ENCODE measurements at regions not wholly inside any gene's neighbourhood (a gene's known extent, or its start where the extent isn't known, plus 50 kb on each side); places are given as distances from the start of the nearest gene placed in this dataset.
"Not testable (repeated sequence)": the region's sequence is repeated elsewhere in the genome, so short reads cannot be mapped to it uniquely, and the experiment has no call there.

DNA sequence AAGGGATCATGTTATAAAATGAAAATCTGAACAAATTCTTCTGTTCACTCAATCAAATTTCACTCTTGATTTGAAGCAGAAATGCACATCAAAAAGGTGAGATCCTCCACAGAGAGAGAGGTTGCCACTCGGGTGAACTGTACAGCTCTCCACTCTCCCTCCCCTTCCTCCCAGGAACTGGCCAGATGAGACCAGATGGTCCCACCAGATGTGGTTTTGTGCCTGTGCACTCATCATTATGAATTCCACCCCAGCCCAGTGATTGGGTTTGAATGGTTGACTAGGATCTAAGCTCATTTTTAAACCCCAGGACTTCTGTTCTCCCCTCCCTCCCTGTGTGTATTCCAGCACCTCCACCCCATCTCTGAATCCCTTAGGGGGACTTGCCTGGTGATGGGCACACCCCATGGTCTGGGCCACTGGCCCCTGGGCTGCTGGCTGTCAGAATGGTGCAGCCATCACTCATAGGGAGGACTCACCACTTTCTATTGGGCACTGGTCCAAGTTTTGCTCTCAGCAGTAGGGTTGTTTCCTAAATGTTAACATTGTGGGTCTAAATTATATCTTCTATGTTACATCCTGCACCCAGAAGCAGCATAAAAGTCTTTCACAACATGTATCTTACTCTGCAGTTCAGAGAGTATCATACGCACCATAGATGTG lies 393.1 kb downstream of the TNS3 start:
- ATAC-seq = no peak

DNA sequence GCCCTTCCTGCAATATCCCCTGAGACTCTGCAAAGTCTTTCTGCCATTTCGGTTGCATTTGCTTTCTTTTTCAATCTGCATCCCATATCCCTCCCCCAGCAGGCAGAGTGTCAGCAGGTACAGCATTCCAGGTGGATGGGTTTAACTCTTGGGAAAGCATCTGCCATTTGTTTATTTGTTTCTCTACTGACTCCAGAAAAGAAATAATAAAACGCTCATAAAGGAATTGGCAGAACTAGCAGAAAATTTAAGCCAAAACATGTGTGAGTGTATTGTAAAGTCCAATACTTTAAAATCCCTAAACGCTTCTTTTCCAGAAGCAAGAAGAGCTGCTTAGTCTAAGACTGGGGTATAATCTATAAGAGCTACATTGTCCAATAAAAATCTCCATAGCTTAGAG lies 393.8 kb downstream of the TNS3 start:
- ATAC-seq = no peak

DNA sequence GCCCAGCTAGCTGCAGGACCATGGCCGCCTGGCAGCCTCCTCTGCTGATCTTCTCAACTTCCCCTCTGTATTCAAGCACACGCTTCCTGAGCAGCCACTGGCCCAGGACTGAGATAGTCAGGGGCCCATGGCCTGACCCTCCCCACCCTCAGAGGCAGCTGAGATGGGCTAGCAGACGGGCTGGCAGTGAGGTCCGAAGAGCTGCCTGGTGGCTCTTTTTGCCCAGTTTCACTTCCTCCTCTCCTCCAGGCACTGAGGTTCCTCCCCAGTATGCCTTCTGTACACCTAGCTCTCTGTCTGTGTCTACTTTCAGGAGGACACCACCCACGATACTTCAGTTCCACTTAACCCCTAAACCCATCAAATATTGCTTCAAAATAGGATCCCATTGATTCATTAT lies 395.6 kb downstream of the TNS3 start:
- no peak for ATAC-seq

DNA sequence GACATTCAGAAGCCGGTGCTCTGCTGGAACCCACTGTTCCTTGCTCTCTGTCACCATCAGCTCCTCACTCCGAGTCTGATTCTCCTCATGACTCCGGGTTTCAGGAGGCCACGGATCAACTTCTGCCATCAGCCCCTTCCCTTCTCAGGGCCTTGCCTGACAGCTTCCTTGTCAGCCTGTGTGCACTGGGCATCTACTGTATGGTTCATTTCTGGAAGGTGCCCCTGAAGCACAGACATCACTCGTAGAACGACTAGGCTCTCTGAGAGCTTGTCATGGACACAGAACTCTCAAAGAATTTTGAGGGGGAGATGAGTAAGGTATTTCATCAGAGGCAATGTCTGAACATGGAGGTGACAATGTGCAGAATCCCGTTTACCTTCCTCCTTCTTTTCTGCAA lies 396.1 kb downstream of the TNS3 start:
- no peak for ATAC-seq

DNA sequence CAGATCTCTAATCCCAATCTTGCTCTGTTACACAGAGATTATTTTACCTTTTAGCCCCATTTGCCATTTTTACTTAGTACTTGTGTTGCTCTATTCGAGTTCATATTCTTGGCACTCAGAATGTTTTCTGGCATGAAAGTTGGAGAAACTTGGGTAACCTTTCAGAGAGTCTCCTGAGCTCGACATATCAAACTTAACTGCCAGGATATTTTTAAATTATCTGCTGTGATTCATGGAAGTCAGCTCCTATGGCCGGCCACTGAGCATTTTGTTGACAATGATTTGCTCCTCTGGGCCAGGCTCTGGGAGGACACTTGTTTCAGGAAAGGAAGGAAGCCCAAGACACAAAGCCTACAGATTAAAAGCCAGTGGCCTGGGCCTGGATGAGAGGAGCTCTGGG lies 396.7 kb downstream of the TNS3 start:
- ATAC-seq = no peak

DNA sequence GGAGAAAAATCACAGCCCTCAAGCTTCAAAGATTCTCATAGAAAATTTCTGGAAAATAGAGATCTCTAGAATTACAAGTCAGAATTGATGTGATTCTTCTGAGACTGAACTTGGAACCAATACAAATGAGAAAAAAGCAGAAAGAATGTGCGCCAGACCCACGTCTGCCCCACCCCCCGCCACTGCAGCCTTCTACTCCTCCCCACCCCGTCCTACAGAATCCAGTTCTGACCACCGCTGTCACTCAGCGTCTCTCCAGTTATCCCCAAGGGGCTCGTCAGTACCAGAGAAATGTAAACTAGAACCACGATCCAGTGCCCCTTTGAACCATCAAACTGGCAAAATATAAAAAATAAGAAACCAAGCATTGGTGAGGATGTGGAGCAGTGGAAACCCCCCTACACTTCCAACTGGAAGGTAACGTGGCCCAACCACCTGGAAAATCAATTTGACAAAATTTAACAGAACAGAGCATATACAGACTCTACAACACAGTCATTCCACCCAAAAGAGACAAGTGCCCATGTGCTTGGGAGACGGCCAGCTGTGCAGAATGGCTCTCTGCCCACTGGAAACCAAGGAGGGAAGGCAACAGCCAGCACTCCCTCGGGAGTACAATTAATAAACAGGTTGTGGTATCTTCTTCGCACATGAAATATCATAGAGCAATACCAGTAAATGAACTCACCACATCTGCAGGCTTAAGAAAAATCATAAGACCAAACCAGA lies 397.9 kb downstream of the TNS3 start:
- ATAC-seq = no peak

DNA sequence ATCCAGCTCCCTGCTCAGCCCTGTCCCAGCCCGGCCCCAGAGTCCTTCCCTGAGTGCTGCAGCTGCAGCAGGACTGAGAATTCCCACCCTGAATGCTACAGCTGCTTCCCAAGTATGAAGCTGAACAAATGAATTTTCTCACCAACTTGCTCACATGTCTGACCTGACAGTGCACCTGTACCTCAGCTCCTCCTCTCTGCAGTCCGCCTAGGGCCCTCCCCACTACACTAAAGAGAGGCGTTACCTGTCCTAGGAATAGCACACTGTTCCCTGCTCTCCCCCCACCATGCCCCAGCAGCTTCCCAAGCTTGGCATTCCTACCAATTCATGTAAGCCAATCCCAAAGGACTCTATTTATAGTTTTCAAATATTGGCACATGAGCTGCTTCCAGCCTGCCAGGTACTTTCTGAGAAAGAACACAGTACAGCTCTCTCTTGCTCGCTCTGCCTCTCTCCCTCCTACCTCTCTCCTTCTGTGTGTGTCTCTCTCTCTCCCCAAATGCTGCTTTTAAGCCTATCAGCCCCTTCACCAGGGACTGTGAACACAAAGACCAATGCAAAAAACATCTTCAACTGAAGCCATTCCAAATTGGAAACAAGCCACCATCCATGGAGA lies 400.1 kb downstream of the TNS3 start:
- ATAC-seq = no peak

DNA sequence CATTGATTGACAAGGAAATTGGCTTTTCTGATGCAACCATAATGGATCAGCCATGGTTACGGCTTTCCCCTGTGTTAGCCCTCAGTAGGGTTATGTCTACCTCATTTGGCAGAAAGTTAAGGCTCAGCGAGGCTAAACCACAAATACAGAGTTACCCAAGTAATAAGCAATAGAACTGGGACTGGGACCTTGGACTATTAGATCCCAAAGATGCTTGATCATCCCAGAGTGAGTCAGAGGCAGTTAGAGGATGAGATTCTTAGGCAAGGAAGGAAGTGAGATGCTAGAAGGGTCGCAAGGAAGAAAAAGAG lies 401.4 kb downstream of the TNS3 start:
- ATAC-seq = no peak

DNA sequence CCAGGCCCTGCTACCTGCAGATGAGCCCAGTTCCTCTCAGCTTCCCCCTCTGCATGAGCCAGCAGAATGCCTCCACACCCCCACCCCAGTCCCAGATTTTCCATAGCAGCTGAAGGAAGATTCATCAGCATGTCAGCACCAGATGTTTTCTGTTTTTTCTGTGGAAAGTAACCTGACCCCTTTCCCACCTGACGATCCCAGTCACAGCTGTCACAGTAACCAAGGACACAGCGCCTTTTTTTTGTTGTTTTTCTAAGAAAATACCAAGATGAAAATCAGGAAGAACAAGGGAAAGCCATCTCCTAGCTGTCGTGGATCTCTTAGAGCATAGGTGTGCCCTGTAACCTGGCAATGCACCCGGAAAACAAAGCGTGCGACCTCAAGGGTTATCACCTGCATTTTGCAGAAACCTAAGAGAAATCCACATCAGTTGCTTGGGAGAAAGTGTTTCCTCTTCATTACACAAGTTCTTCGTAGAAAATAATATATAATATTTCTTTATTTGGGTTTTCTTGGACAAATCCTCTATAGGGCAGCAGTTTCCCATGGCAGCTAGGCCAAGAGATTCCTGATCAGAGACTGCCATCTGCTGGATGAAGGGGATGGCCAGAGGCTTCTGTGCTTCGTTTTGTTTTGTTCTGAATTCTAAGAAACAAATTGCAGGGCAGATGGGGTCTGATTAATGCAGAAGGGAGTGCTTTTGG lies 401.9 kb downstream of the TNS3 start:
- ATAC-seq = no peak

DNA sequence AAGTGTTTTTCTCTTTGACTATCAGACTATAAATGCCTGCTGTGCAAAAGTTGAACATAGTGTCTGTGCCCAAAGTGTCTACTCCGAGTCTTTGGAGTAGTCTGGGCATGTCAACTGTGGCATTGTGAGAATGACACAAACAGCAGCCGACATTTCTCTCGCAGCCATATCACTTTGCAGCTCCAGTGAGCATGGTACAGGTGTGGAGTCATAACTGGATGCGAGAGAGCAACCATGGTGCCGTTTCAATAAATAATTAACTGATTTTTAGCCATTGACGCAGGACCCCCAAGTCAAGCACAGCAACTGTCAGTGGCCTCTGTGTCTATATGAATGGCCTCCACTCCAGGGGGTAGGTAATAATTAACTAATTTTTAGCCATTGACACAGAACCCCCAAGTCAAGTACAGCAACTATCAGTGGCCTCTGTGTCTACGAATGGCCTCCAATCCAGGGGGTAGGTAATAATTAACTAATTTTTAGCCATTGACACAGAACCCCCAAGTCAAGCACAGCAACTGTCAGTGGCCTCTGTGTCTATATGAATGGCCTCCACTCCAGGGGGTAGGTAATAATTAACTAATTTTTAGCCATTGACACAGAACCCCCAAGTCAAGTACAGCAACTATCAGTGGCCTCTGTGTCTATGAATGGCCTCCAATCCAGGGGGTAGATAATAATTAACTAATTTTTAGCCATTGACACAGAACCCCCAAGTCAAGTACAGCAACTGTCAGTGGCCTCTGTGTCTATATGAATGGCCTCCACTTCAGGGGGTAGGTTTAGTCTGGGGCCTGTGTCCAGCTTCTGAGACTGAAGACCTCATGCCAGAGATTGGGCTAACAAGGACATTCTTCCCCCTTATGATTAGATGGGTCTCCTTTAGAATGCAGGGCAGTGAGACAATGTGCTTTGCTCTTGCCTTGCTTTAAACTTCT lies 409.0 kb downstream of the TNS3 start:
- ATAC-seq = not testable (repeated sequence)

DNA sequence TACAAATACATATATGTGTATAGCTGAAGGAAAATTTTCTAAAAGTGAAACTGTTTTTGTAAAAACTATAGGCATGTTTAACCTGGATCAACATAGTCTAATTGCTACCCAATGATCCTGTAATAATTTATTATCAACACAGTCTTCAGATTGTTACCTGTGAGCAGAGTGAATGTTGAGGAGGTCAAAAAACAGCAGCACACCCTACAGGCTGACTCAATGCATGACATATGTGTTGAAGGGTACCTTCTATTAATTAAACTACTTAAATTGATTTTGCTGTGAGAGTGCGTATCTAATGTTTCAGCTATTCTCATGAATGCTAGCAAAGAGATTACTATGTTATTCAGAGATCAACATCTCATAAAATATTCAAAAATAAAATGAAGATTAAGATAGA lies 411.4 kb downstream of the TNS3 start:
- ATAC-seq = no peak

DNA sequence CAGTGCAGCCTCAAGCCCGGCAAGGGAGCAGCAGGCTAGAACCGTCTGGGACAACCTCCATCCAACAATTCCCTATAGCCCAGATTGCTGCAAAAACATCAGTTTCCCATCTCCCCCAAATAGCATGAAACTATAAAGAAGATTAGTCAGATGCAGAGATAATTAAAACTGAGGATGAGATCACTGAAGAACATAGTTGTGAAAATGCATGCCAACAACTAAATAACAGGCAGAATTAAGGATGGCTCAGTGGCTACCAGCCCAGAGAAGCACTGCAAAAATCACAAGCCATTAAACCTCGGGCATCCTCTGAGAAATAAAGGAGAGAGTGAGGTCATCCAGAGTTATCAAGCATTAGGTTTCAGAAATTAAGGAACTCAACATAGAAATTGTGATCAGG lies 427.1 kb downstream of the TNS3 start:
- ATAC-seq = no peak

DNA sequence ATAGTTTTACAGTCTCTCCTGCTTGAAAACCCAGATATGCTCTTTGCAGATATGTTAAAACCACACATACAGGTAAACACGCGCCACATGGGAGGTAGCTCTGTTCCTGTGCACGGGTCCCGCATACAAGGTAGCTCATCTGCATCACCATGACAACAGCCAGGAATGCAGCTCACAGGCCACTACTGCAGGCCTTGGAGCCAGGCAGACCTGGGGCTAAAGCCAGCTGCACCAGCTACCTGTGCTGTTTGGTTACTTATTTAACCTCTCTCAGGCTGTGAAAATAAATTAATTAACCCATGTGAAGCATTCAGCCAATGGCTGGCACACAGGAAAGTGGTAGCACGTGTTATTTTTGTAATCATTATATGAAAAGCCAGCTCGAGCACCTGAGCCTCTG lies 428.3 kb downstream of the TNS3 start:
- no peak for ATAC-seq

DNA sequence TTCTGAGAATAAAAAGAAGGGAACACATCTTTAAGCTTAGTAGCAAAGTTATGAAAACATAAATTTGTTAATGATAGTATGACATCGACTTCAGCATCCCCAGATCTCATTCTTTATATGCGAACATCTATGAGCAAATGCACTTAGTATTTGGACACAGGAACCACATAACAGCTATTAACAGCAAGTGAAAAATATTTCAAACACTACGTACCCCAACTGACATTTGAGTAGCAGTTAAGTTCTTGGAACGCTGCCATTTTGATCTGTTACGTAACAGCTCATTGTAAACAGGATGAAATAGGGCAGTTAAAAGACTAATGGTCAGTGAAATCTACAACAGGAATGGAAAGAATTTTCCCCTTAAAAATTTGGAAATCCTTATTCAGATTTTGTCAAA lies 428.9 kb downstream of the TNS3 start:
- ATAC-seq = no peak

DNA sequence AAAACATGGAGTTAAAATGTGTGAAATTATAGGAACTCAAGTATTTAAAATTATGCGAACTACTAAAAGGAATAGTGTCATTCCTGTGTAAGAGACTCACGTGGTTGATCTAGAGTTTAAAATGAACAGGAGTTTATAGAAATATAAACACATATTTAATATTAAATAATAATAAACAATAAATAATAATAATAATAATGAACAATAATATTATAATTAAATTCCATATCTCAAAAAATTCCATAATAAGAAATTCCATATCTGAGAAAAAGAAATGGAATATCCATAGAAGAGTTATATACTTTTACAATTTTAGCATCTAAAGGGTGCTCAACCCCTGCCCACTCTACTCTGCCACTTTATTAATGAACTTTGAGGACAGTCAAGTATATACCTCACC lies 429.6 kb downstream of the TNS3 start:
- no peak for ATAC-seq

DNA sequence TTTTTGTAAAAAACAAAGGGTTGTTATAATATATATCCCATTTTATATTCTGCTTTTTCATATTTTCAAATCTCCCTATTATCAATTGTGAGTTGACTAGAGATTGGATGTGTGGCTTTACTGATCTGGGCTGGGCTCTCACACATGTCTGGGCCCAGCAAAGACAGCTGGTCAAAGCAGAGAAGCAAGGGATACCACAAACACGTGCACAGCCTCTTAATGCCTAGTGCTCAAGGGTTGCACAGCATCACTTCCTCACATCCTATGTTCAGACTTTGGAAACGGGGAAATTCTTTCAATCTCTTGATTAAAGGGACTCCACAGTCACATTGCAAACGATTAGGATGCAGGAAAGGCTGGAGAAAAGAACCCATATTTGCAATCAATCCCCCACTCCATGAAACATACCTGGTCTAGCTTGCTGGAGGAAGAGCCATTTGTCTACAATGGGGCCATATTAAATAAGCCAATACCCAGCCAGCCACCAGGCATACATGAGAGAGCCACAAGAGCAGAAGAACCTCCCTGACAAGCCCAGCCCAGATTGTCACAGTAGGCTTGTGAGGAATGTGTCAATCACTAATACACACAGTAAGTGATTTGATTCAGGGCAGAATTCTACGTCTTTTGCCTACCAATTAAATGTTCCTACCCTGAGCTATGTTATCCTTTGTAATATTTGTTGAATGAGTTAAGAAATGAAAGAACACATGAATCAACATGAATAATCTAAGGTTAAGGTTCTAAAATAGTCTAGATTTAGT lies 431.2 kb downstream of the TNS3 start:
- no peak for ATAC-seq

DNA sequence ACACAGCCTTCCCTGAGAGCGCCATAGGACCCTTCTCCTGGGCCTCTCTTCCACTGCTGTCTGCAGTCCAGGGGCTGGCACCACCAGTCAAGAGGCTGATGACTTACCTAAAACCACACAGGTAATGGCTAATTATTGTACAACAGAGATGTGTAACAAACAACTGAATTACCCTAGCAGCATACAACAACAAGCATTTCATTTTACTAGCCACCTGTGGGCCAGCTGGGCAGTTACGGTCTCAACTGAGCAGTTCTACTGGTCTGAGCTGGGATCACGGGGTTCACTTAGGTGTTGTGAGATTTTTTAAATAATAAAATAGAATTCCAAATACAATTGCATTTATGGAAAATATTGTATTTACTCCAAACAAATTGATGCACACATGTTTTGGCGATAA lies 431.9 kb downstream of the TNS3 start:
- ATAC-seq = no peak

DNA sequence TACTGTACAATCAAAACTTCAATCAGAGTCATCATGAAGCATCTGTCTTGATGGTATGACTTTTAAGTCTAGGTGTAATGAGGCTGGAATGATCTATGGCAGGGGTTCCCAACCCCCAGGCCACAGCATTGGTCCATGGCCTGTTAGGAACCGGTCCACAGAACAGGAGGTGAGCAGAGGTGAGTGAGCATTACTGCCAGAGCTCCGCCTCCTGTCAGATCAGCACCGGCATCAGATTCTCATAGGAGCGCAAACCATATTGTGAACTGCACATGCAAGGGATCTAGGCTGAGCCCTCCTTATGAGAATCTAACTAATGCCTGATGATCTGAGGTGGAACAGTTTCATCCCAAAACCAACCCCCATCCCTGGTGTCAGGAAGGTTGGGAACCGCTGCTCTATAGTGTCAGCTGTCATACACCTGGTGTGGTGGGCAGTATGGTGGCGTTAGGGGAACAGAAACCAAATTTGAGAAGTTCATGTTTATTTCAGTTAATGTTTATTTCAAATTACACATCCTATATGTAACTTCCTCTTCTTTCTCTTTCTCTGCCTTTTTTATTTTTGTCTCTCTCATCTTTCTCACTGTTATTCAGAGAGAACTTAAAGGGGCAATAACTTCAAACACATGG lies 432.6 kb downstream of the TNS3 start:
- ATAC-seq = no peak

DNA sequence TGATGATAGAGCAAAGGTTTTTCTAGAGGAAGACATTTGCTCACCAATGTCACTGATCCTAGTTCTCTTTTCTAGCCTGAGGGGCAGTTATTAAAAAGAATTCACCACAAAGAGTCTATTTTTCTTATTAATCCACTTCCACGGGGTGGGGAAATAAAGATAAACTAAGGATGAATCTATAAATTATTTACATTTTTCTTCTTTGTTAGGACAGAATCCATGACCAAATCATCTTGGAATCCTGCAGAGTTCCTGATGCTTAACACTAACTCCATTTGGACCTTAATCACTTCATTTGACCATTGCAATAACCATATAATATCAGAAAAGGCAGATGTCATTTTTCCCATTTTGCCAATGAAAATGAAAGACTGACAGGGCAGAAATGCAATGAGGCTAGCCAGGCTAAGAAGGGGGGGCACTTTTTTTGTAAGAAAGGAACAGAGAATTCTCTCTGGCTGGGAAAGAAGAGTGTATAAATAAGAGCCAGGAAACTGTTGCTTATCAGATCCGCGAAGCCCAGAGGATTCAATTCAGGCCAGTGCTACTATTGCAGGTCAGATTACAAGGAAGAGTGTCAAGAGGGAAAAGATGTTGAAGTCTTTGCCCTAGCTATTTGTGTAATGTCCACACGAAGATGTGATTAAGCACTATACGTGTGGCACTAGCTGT lies 433.2 kb downstream of the TNS3 start:
- ATAC-seq = no peak

DNA sequence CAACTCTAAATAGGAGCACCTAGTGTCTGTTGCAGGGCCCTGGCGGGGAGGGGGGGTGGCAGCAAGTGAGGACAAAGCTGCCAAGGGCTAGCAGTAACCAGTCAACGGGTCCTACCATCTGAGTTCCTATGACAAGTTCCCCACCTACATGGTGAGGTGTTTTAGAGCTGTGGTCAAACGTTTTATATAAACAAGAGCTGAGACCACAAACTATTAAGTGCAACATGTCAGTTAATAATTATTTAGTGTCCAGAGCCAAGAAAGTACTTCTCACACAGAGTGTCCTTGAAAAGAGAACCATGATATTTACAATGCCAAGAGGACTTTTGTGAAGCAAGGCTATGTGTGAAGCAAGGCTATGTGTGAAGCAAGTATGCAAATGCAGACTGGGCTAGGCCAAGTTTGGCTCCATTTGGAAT lies 434.7 kb downstream of the TNS3 start:
- ATAC-seq = no peak

DNA sequence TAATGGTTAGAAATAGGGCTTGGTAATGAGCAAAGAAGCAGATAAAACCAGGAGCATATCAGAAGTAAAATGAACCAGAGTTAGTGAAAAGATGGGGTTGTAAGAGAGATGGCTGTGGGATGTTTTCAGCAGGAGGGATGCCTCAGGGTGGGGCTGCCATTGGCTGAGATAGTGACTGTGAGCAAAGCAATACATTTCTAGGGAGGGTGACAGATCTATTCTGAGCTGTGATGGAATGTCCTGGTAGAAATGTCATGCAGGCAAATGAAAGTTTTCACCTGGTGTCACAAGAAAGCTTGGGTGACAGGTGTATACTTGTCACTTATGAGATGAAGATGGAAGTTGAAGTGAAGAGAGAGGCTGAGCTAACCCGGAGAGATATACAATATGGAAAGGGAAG lies 435.9 kb downstream of the TNS3 start:
- no peak for ATAC-seq
